NCI-H526 (cell line): ENCODE measurements at regions not wholly inside any gene's neighbourhood (a gene's known extent, or its start where the extent isn't known, plus 50 kb on each side); places are given as distances from the start of the nearest gene placed in this dataset.

Experiments used
- DNase-seq, 2 experiments: peaks; one replicate each; lab custom pipeline; 2025; lab: John Stamatoyannopoulos, UW

- no peak for DNase-seq
Observed at GRCh38 chr5:67515020-67515689, 318.6 kb upstream of the CD180 start.

DNA sequence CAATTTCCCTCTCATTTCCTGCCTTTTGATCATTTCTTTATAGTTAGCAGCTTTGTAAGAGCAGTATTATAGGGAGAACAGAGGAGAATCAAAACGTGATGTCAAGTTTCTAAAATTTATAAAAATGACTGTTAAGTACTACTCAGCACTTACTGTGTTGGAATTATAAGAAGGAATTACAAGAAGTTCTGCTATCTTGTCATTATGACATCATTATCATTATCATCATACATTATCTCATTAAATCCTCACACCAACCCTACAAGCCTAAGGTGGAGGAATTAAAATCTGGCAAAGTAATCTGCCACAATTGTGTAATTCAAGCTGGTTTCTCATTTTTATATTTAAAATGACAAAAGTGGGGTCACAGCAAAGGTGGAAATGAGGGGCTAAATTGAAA is 316.2 kb upstream of the CD180 start:
- no peak for DNase-seq

DNA sequence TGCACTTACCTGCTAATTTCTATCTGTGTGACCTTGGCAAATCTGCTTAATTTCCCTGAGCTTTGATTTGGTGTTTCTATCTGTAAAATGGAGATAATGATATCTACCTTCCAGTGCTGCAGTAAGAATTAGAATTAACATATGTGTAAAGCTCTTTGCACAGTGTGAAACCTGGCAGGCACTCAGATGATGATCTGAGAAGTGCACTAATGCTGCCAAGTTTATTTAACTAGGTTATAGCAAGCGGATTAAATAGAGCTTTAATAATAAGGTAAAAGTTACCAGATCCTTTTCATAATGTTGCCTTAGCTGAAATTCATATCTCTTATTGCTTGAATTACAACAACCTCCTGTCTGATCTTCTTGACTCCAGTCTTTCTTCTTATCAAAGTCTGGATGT is 315.3 kb upstream of the CD180 start:
- DNase-seq, result no peak

DNA sequence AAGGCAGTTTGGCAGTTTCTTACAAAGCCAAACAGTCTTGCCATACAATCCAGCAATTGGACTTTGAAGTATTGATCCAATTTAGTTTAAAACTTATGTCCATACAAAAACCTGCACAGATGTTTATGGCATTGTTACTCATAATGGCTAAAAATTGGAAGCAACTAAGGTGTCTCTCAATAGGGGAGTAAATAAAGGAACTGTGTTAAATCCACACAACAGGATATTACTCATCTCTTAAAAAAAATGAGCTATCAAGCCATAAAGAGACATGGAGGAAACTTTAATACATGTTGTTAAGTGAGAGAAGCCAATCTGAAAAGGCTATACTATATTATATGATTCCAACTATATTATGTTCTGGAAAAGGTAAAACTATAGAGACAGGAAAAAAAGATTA is 313.6 kb upstream of the CD180 start:
- no peak for DNase-seq

- no peak for DNase-seq
Observed at GRCh38 chr5:67509402-67510186, 313.0 kb upstream of the CD180 start.

GRCh38 chr5:67506241-67506640 is 309.6 kb upstream of the CD180 start:
- DNase-seq, result no peak

- no peak for DNase-seq
Observed at GRCh38 chr5:67502951-67503350, 306.4 kb upstream of the CD180 start.

GRCh38 chr5:67496051-67496450 is 299.5 kb upstream of the CD180 start:
- DNase-seq, result no peak

DNA sequence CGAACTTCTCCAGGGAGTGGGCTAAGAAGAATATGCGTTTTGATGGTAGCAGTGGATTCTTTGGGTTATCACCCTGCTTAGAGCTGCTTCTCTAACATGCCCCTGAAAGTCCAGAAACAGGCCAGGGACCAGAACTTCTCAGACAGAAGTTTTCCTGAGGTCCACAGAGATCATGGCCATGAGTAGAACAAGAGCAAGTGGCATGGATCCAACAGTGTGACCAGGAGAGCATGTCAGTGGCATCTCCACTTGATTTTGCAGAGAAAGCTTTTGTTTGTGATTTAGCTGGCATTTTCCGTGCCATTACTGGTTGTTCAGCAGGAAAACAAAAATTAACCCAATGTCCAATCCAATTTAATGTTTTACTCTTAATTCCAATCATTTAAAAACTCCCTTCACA is 298.5 kb upstream of the CD180 start:
- no peak for DNase-seq

- DNase-seq, result no peak
Observed at GRCh38 chr5:67494186-67494855, 297.7 kb upstream of the CD180 start.

DNA sequence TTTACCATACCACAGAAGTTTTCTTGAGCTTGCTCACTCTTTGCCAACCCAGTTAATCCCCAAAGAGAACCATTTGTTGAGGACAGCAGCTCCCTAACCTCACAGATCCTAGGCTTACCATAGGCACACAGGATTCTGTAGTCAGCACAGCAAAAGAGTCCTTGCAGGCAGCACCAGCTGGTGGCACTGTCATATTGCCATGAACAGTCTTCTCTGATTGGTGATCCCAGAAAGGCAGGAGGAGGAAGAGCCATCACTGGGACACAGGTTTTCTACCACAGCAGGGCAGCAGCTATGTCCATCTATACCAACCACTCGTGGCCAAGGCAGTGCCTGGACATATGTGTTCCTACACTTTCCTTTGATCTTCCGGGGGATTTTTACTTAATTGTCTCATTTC is 297.1 kb upstream of the CD180 start:
- DNase-seq, result peak; percentile 36 to 44

DNA sequence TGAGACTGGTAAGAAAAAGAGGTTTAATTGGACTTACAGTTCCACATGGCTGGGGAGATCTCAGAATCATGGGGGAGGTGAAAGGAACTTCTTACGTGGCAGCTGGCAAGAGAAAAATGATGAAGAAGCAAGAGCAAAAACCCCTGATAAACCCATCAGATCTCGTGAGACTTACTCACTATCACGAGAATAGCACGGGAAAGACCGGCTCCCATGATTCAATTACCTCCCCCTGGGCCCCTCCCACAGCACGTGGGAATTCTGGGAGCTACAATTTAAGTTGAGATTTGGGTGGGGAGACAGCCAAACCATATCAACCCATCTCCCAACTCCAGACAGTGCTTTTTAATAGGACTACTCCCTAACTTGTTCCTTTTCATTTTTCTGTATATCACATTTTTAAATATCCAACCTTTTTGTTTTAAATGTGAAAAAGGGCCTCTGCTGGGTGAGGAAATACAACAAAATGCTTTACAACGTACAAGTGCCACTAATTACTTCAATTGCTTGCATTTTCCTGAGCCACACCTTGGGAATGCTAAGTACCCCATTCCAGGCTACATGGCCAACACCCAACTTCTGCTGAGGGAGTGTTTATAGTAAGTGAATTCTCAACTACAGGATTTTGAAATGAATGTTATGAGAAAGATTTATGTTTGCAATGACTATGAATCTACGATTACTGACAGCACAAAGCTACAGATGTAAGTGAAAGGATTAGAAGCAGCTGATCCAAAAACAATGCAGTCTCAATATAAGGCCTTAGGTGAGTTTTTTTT is 294.1 kb upstream of the CD180 start:
- DNase-seq, result no peak

- no peak for DNase-seq
Observed at GRCh38 chr5:67488885-67489284, 292.3 kb upstream of the CD180 start.

DNA sequence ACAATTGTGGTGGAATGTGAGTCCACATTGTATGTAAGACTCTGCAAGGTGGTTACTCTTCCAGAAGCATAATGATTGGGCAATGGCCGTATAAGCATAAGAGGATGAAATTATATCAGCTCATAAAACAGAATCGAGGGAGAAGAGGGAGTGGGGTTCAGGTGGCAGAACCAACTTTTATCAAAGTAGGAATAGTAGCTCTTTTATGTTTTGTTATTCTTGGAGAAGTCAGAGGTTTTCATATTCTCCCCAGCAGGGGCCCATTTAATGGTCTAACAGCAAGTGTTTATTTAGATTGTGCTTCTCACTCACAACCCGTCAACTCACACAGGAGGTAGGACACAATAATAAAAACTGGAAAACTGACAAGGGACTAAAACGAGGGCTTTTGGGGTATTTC is 291.3 kb upstream of the CD180 start:
- DNase-seq, result no peak

DNA sequence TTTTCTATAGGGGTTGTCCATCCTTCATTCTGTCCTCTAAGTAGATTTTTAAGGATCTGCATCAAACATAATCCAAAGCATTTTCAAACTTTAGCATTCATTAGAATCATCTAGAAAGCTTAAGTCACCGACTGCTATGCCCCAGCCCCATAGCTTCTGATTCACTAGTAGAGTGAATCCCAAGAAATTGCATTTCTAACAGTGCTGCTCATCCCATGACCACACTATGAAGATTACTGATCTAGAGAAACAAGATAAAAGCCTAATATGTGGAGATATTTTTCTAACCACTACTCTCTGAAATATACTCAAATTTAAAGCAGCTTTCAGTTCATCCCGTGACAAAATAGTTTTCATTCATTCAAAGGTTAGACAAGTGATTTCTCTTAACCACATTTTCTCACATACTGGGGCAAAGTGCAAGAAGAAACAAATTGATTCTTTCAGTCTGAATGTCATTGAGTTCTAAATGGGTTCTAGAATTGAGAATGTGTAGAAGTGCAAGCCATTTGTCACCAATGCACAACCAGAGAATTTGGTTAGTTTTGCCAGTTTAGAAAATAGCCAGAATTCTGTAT is 286.9 kb upstream of the CD180 start:
- no peak for DNase-seq

DNA sequence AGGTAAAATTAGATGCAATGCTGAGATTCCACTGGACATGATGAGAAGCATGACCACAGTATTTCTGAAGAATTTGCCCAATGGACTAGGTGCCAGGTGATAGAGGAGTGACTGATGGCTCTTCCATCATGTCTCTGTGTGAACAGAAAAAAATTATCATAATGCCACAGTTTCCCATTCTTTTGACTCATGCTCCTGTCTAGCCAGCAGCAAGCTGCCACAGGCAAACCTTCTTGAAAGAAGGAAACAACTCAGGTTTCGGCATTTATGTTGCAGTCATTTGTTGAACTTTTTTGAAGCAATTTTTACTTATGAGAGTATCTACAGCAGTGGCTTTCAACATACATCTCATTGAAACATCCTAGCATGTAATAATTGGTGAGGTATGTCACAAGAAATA is 284.8 kb upstream of the CD180 start:
- no peak for DNase-seq

GRCh38 chr5:67478337-67478736 is 281.7 kb upstream of the CD180 start:
- no peak for DNase-seq

DNA sequence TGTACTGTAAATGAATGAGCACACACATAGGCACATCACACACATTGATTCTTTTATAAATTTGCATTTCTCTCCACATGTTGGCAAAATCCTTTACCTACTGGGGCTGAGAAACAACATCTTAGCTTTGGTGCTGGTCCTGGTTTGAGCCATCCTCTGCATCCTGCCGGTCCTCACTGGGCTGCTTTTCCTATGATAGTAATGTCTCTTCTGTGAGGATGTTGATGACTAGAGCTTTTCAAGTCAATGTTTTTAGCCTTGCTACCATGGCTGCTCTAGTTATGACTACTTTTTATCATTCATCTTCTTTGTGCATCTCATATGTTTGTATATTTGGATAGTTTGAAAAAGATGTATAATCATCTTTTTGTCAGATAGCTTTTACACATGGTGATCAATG is 280.4 kb upstream of the CD180 start:
- DNase-seq, result no peak

- DNase-seq, result no peak
Observed at GRCh38 chr5:67476531-67476930, 279.9 kb upstream of the CD180 start.

GRCh38 chr5:67475489-67475888 is 278.9 kb upstream of the CD180 start:
- no peak for DNase-seq

DNA sequence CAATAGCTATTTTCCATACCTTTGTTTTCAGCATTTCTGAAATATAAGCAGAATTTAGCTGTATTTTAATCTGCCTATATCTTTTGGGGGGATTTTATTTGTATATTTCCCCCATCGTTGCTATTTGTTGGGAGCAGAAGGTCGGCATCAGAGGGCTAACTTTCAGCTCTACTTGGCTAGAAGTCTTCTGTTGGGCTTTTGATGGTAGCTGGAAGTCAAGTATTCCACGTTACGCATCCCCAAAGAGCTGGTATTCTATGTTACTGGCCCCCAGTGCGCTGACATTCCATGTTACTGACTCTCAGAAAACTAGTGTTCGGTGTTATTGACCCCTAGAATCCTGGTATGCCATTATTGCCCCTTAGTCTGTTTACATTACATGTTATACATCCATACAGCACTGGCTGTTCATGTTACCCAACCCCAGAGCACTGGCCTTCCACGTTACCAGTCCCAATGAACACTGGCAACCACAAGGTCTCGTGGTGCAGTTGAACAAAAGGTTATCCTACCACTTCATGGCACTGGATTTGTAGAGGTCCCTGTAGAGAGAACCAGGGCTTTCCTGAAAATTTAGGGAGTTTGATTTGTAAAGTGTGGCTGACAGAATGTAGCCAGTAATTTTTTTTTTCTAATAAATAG is 278.1 kb upstream of the CD180 start:
- DNase-seq, result no peak

GRCh38 chr5:67467110-67467509 is 270.5 kb upstream of the CD180 start:
- DNase-seq, result no peak
